CD4-positive, alpha-beta T cell treated with Interleukin-1 beta for 1 hour (primary cell): ENCODE measurements at regions not wholly inside any gene's neighbourhood (a gene's known extent, or its start where the extent isn't known, plus 50 kb on each side); places are given as distances from the start of the nearest gene placed in this dataset.
"Not testable (repeated sequence)": the region's sequence is repeated elsewhere in the genome, so short reads cannot be mapped to it uniquely, and the experiment has no call there.

Source experiments
- DNase-seq, 2 donors: peaks; one replicate each; pipeline ENCODE4 v3.0.0-alpha.2; 2020 to 2022

DNA sequence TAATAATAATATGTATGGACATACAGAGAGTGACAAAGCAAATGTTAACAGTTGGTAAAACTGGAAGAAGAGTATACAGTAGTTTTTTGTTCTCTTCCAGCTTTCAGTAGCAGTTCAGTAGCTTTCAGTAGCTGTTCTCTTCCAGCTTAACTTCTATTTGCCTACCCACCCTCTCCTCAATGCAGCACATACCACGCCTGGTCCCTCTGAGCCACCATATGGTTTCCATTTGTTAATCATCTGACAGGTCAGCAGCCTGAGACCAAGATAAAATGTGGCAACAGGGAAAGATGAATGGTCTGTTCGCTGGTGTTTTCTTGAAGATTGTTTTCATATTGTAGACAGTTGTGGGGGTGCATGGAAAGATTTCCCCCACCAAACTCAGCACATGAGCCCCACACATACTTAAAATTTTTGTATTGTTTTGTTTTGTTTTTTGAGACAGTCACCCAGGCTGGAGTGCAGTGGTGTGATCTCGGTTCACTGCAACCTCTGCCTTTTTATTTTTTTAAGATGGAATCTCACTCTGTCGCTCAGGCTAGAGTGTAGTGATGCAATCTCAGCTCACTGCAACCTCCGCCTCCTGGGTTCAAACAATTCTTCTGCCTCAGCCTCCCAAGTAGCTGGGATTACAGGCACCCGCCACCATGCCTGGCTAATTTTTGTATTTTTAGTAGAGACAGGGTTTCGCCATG is 56.8 kb downstream of the ATP6V0E2 start:
- not testable (repeated sequence) for DNase-seq

DNA sequence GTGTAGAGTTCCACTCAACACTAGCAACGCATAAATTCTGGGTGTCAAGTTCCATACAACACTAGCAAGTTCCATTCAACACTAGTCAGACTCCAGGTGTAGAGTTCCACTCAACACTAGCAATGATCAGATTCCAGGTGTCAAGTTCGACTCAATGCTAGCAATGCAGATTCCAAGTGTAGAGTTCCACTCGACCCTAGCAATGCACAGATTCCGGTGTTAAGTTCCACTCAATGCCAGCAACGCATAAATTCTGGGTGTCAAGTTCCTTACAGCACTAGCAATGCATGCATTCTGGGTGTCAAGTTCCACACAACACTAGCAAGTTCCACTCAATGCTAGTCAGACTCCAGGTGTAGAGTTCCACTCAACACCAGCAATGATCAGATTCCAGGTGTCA is 60.0 kb downstream of the ATP6V0E2 start:
- DNase-seq = not testable (repeated sequence)

GRCh38 chr7:149947346-149947745 is 73.6 kb downstream of the ATP6V0E2 start:
- not testable (repeated sequence) for DNase-seq

- DNase-seq = not testable (repeated sequence)
These were observed 74.7 kb downstream of the ATP6V0E2 start for GRCh38 chr7:149948444-149948843.

- DNase-seq = not testable (repeated sequence)
These were observed 76.3 kb downstream of the ATP6V0E2 start for GRCh38 chr7:149949863-149950577.

- not testable (repeated sequence) for DNase-seq
These were observed 76.8 kb downstream of the ATP6V0E2 start for GRCh38 chr7:149950578-149950924.

- DNase-seq = not testable (repeated sequence)
These were observed 77.8 kb downstream of the ATP6V0E2 start for GRCh38 chr7:149951579-149951978.

DNA sequence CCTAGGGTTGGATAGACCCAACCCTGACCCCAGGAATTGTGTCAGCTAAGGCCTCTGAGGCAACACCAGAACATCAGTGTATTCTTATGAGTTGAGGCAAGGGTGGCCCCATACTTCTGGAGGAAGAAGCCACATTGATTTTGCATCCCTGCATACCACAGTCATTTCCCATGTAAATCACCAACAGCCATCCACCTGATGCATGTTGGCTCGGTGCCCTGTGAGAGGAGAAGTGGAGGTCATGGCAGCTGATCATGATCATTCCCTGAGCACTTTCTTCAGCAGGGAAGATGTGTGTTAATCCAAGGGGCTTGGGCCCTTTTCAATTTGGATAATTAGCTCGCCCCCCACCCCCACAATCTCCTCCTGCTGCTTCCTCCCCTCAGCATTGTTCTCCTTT is 85.1 kb downstream of the ATP6V0E2 start:
- DNase-seq = not testable (repeated sequence)

DNA sequence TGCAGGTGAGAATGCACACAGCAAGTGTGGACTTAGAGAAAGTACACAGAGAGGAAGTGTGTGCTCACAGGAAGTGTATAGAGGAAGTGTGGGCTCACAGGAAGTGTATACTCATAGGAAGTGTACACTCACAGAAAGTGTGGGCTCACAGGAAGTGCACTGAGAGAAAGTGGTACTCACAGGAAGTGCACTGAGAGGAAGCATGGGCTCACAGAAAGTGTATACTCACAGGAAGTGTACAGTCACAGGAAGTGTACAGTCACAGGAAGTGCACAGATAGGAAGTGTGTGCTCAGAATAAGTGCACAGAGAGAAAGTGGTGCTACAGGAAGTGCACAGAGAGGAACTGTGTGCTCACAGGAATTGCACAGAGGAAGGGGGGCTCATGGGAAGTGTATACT is 87.1 kb downstream of the ATP6V0E2 start:
- DNase-seq = peak; percentile 22 to 29

DNA sequence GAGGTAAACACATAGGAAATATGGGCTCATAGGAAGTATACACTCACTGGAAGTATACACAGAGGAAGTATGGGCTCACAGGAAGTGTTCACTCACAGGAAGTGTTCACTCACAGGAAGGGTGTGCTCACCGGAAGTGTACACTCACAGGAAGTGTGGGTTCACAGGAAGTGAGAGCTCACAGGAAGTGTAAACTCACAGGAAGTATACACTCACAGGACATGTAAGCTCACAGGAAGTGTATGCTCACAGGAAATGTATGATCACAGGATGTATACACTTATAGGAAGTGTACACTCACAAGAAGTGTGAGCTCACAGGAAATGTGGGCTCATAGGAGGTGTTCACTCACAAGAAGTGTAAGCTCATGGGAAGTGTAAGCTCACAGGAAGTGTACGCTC is 88.1 kb downstream of the ATP6V0E2 start:
- DNase-seq = peak; percentile 37 to 45

- not testable (repeated sequence) for DNase-seq
These were observed 89.0 kb downstream of the ATP6V0E2 start for GRCh38 chr7:149962685-149963319.

GRCh38 chr7:149963985-149964384 is 90.2 kb downstream of the ATP6V0E2 start:
- not testable (repeated sequence) for DNase-seq

DNA sequence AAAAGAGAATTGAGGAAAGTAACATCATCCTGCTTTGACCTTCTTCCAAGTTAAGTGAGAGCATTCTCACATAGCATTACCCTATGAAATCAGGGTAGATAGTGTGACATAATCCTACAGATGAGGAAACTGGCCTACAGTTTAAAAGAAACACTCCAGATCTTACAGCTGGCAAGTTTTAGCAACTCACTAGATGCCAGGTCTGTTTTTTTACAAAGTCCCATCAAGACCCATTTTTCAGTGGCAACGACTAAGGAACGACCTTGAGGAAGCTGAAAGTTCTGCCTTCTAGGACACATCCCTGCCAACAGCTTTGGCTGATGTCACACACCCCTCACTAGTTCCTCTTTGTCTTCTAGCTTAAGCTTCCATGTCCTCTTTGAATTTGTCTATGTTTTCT is 92.7 kb downstream of the ATP6V0E2 start:
- DNase-seq = not testable (repeated sequence)

GRCh38 chr7:149972977-149973376 is 99.2 kb downstream of the ATP6V0E2 start:
- DNase-seq = not testable (repeated sequence)

GRCh38 chr7:149973681-149974080 is 99.9 kb downstream of the ATP6V0E2 start:
- not testable (repeated sequence) for DNase-seq

GRCh38 chr7:149975608-149976007 is 101.8 kb downstream of the ATP6V0E2 start:
- not testable (repeated sequence) for DNase-seq

- DNase-seq = not testable (repeated sequence)
These were observed 104.8 kb downstream of the ATP6V0E2 start for GRCh38 chr7:149978537-149978936.

DNA sequence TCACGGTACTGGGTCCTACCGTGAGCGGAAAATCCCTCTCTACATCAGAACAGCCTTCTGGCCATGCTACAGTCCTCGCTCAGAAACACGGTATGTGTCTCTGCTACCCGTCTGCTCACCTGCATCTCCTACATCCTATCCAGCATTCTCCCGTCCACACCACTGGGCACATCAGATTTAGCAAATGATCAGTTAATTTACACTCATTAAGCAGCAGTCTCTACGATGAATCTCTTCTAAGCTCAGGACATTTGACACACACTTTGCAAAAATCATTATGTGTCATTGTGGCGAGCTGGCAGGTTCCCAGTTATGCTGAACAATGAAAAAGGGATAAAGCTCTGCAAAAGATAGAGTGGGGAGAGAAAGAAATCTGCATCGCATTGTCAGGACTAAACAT is 105.2 kb downstream of the ATP6V0E2 start:
- DNase-seq = not testable (repeated sequence)

DNA sequence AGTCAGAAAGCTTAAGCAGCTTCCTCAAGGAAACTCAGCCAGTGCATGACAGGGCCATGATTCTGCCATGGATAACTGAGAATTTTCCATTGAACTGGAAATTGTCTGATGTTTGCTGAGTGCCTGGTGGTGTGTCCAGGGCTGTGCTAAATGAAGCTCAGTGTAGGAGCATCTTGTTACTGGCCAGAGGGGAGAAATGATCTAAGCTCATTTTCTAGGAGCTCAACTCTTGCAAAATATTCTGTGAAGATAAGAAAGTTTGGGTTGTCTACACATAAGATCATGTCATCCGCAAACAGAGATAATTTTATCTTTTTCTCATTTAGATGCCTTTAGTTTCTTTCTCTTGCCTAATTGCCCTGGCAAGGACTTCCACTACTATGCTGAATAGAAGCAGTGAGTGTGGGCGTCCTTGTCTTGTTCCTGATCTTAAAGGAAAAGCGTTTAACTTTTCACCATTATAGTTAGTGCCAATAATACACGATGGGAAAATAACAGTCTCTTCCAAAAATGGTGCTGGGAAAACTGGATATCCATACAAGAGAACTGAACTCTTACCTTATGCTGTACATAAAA is 108.9 kb downstream of the ATP6V0E2 start:
- not testable (repeated sequence) for DNase-seq

- DNase-seq = not testable (repeated sequence)
These were observed 113.1 kb downstream of the ATP6V0E2 start for GRCh38 chr7:149986866-149987265.

GRCh38 chr7:149991652-149992302 is 118.0 kb downstream of the ATP6V0E2 start:
- DNase-seq = not testable (repeated sequence)

DNA sequence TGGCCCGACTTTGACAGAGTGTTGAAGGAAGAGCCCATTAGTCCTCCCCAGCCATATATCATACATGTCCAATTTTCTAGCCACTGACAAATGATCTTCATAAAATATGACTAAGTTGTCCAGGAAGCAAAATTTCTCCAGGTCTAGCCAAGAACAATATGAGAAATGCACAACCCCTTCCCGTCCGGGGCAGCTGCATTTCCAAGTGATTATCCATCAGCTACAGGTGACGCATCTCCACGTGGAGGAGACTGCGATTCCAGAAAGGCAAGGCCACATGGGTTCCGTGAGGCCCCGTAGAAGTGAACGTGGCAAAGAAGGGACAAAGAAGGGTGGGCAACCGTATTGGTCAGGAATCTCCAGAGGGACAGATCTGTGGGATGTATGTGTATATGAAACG is 118.6 kb downstream of the ATP6V0E2 start:
- DNase-seq = not testable (repeated sequence)
